Loucy (cell line): ENCODE measurements at regions not wholly inside any gene's neighbourhood (a gene's known extent, or its start where the extent isn't known, plus 50 kb on each side); places are given as distances from the start of the nearest gene placed in this dataset.

Experiments used
- H2AFZ ChIP-seq: fragments of 200-600 bp; sonication (generic); 2 replicates; pipeline ENCODE4 v1.6.0; 2016; ENCODE audit warnings: antibody characterized with exemption, mild to moderate bottlenecking, low read length, moderate library complexity
- H3F3A ChIP-seq: fragments of 200-600 bp; 2 replicates; pipeline ENCODE4 v1.6.0; 2016; ENCODE audit warnings: antibody characterized with exemption, low read depth, mild to moderate bottlenecking
- H3K27me3 ChIP-seq: fragments of 200-600 bp; sonication (generic); 2 replicates; pipeline ENCODE4 v1.6.1; 2014; ENCODE audit warnings: low read length, mild to moderate bottlenecking; ENCODE audit not compliant: insufficient read depth, poor library complexity, severe bottlenecking
- H3K36me3 ChIP-seq: fragments of 200-600 bp; sonication (generic); 2 replicates; pipeline ENCODE4 v1.6.1; 2016; ENCODE audit warnings: low read length; ENCODE audit not compliant: insufficient read depth
- H3K4me1 ChIP-seq: fragments of 200-600 bp; sonication (generic); 2 replicates; pipeline ENCODE4 v1.5.1; 2014; ENCODE audit warnings: low read length, mild to moderate bottlenecking; ENCODE audit not compliant: insufficient read depth, poor library complexity, severe bottlenecking
- H3K4me2 ChIP-seq: fragments of 200-600 bp; sonication (generic); 2 replicates; pipeline ENCODE4 v1.6.0; 2014; ENCODE audit warnings: antibody characterized with exemption, low read length, low read depth, mild to moderate bottlenecking; ENCODE audit not compliant: poor library complexity, severe bottlenecking
- H3K4me3 ChIP-seq: fragments of 200-600 bp; sonication (generic); 2 replicates; pipeline ENCODE4 v1.5.1; 2014; ENCODE audit warnings: low read length, mild to moderate bottlenecking, mixed read lengths; ENCODE audit not compliant: poor library complexity, severe bottlenecking
- H3K79me2 ChIP-seq: fragments of 200-600 bp; sonication (generic); 2 replicates; pipeline ENCODE4 v1.6.1; 2014; ENCODE audit warnings: low read length; ENCODE audit not compliant: insufficient read depth
- H3K9ac ChIP-seq: fragments of 200-600 bp; sonication (generic); 2 replicates; pipeline ENCODE4 v1.6.0; 2014; ENCODE audit warnings: mild to moderate bottlenecking, low read depth, low read length, moderate library complexity; ENCODE audit not compliant: poor library complexity, severe bottlenecking
- H3K9me2 ChIP-seq: fragments of 200-600 bp; sonication (generic); replicated peaks from 2 replicates; pipeline ENCODE4 v1.6.1; 2016; ENCODE audit warnings: low read depth, low read length, mixed read lengths
- H3K9me3 ChIP-seq: fragments of 200-600 bp; sonication (generic); 2 replicates; pipeline ENCODE4 v1.6.1; 2014; ENCODE audit warnings: mild to moderate bottlenecking, antibody characterized with exemption, low read length, low read depth; ENCODE audit not compliant: insufficient read depth
- H4K20me1 ChIP-seq: fragments of 200-600 bp; sonication (generic); 2 replicates; pipeline ENCODE4 v1.6.0; 2014; ENCODE audit warnings: antibody characterized with exemption, low read length, mild to moderate bottlenecking; ENCODE audit not compliant: insufficient read depth, poor library complexity, severe bottlenecking
- EZH2phosphoT487 ChIP-seq: fragments of 200-600 bp; IDR thresholded peaks from 2 replicates; pipeline ENCODE4 v1.6.1; 2018; ENCODE audit warnings: antibody characterized with exemption, mild to moderate bottlenecking, moderate library complexity, borderline replicate concordance
- TF ChIP-seq, protein P1 (sequence below): fragments of 200-600 bp; sonication (generic); conservative IDR thresholded peaks from 2 replicates; pipeline ENCODE4 v1.5.1; 2014; ENCODE audit warnings: mild to moderate bottlenecking, antibody characterized with exemption, low read length

DNA sequence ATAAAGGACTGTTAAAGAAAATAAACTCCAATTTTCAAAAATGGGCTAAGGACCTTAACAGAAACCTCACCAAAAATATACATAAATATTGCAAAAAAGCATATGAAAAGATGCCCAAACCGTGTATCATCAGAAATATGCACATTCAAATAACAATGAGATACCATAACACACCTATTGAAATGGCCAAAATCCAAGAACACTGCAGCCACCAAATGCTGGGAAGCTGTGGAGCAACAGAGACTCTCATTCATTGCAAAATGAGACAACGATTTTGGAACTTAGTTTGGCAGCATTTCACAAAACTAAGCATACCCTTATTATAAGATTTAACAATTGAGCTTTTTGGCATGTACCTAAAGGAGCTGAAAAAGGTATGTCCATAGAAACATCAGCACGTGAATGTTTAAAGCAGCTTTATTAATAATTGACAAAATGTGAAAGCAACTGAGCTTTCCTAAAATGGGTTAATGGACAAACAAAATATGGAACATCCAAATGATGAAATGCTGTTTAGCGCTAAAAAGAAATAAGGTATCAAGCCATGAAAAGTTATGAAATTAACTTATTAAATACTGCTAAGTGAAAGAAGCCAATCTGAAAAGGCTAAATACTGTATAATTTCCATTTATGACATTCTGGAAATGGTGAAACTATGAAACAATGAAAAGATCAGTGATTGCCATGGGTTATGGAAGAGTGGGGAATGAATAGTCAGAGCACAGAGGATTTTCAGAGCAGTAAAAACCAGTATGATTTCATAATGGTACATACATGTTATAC, 592.6 kb upstream of the ADGRB3 start:
- H2AFZ ChIP-seq = no peak overlapping the region
- no peak overlapping the region for H3K4me3 ChIP-seq
- TF ChIP-seq EZH2phosphoT487 = no peak
- TF ChIP-seq, protein P1, sequence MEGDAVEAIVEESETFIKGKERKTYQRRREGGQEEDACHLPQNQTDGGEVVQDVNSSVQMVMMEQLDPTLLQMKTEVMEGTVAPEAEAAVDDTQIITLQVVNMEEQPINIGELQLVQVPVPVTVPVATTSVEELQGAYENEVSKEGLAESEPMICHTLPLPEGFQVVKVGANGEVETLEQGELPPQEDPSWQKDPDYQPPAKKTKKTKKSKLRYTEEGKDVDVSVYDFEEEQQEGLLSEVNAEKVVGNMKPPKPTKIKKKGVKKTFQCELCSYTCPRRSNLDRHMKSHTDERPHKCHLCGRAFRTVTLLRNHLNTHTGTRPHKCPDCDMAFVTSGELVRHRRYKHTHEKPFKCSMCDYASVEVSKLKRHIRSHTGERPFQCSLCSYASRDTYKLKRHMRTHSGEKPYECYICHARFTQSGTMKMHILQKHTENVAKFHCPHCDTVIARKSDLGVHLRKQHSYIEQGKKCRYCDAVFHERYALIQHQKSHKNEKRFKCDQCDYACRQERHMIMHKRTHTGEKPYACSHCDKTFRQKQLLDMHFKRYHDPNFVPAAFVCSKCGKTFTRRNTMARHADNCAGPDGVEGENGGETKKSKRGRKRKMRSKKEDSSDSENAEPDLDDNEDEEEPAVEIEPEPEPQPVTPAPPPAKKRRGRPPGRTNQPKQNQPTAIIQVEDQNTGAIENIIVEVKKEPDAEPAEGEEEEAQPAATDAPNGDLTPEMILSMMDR = no peak
- H3K9me3 ChIP-seq = no peaks in the 10 kb centered on the region
- H4K20me1 ChIP-seq = no peaks in the 10 kb centered on the region
- H3K79me2 ChIP-seq = no peaks in the 10 kb centered on the region
- no peak overlapping the region for H3K9ac ChIP-seq
- H3K4me2 ChIP-seq = no peak overlapping the region
- H3K4me1 ChIP-seq = no peaks in the 10 kb centered on the region
- no peaks in the 10 kb centered on the region for H3K9me2 ChIP-seq
- no peaks in the 10 kb centered on the region for H3K36me3 ChIP-seq
- no peaks in the 10 kb centered on the region for H3F3A ChIP-seq
- no peaks in the 10 kb centered on the region for H3K27me3 ChIP-seq

DNA sequence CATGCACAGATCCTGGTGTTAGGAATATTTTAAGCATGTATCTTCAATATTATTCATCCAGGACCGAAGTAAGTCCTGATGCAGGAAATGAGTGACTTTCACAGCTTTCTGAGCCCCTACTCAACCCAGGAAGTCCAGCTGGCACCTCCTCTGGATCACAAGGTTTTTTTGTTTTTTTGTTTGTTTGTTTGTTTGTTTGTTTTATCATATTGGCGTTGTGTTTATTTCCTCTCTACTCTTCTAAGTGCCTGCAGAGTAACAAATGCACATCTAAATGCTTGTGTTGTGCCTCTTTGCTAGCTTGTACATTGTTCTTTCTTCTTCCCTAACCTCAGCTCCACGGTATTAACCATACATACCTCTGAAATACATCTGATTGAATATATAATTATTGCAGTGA, 594.3 kb upstream of the ADGRB3 start:
- no peaks in the 10 kb centered on the region for H4K20me1 ChIP-seq
- H3K36me3 ChIP-seq = no peaks in the 10 kb centered on the region
- H3K9me2 ChIP-seq = no peaks in the 10 kb centered on the region
- H3K9me3 ChIP-seq = no peaks in the 10 kb centered on the region
- no peak overlapping the region for H3K9ac ChIP-seq
- H3K4me1 ChIP-seq = no peaks in the 10 kb centered on the region
- H3K27me3 ChIP-seq = no peaks in the 10 kb centered on the region
- no peaks in the 10 kb centered on the region for H3K79me2 ChIP-seq
- no peak overlapping the region for H2AFZ ChIP-seq
- no peak for TF ChIP-seq EZH2phosphoT487
- TF ChIP-seq, protein P1 = no peak
- no peak overlapping the region for H3K4me3 ChIP-seq
- no peaks in the 10 kb centered on the region for H3F3A ChIP-seq
- no peak overlapping the region for H3K4me2 ChIP-seq

DNA sequence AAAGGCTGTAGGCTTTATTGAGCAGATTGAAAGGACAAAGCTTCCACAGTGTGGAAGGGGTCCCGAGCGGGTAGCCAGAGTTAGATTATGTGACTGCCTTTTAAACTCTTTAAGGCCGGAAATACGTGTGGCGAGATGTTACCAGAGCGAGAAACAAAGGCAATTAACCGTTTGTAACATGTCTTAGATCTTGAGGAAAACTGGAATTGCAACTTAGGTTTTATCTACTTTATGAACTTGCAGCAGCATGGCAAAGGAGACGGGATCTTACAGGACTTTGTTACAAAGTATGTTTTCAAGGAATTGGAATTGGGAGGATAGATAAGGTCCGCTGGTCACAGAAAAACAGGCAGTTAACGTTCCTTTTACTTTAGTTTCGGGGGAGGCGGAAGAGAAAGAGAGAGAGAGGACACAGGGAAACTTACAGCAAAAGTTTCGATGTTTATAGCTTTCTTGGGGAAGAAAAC, 594.7 kb upstream of the ADGRB3 start:
- no peak overlapping the region for H3K4me2 ChIP-seq

More for the DNA sequence above, 594.7 kb upstream of the ADGRB3 start:
- H3K79me2 ChIP-seq = no peaks in the 10 kb centered on the region
- no peak overlapping the region for H3K9ac ChIP-seq
- H3K36me3 ChIP-seq = no peaks in the 10 kb centered on the region
- H3K9me3 ChIP-seq = no peaks in the 10 kb centered on the region
- no peaks in the 10 kb centered on the region for H4K20me1 ChIP-seq
- H2AFZ ChIP-seq = no peak overlapping the region
- no peaks in the 10 kb centered on the region for H3K27me3 ChIP-seq
- no peak overlapping the region for H3K4me3 ChIP-seq
- H3F3A ChIP-seq = no peaks in the 10 kb centered on the region
- H3K9me2 ChIP-seq = no peaks in the 10 kb centered on the region
- H3K4me1 ChIP-seq = no peaks in the 10 kb centered on the region
- TF ChIP-seq, protein P1 = no peak
- TF ChIP-seq EZH2phosphoT487 = no peak
